K562 (cell line): ENCODE measurements at regions not wholly inside any gene's neighbourhood (a gene's known extent, or its start where the extent isn't known, plus 50 kb on each side); places are given as distances from the start of the nearest gene placed in this dataset.

Experiments
- ATAC-seq: fragments of 200-7000 bp; cut with Tn5 transposase; 3 replicates; pipeline ENCODE4 v1.9.1; 2020; ENCODE audit warnings: moderate library complexity
- BruUV-seq: library from RNA; stranded (reverse); fragments of 400-500 nt; replicated peaks from 2 replicates; lab custom pipeline; 2021; lab: Mats Ljungman, UMichigan
- CTCF ChIA-PET: fragments of 300-600 bp; formaldehyde crosslinking; extraction: SDS; loops from one replicate; lab custom pipeline; 2021; ENCODE audit warnings: low intra/inter-chr PET ratio; lab: Yijun Ruan, JAX
- POLR2A ChIA-PET: fragments of 300-600, 350-650 bp; sonication (Branson Sonifier 250); formaldehyde crosslinking; extraction: SDS; loops from one replicate; lab custom pipeline; 2021; ENCODE audit warnings: antibody characterized with exemption, inconsistent platforms; lab: Yijun Ruan, JAX
- DNase-seq, 4 experiments: peaks; one replicate each; pipeline versions ENCODE4 v3.0.0 to v3.0.0-alpha.2; 2011 to 2018; ENCODE audit warnings: low spot score in 3 of 4, mixed read lengths in 3 of 4; ENCODE audit errors: extremely low read depth in 1 of 4
- FAIRE-seq: peaks from 2 replicates; lab custom pipeline; 2011; peaks lifted over from hg19 to GRCh38; lab: Jason Lieb, UNC
- H2AFZ ChIP-seq: 2 replicates; pipeline ENCODE4 v1.6.0; 2011; ENCODE audit warnings: low read depth, low read length, control low read depth, inconsistent platforms
- H3K27ac ChIP-seq: fragments of 200-600 bp; 3 replicates; pipeline ENCODE4 v1.8.0; 2011; ENCODE audit warnings: low read depth, mild to moderate bottlenecking, control low read depth, inconsistent platforms, low read length, moderate library complexity, mixed read lengths; ENCODE audit errors: extremely low read depth
- H3K27me3 ChIP-seq, 2 experiments: fragments of 300-600 bp in 1 of 2; 2 replicates in 1 of 2; 3 replicates in 1 of 2; pipeline versions ENCODE4 v1.6.0 to v1.8.0; 2011; ENCODE audit warnings: inconsistent platforms in 2 of 2, low read length in 2 of 2, mild to moderate bottlenecking in 1 of 2, mixed read lengths in 1 of 2, moderate library complexity in 1 of 2; ENCODE audit not compliant: control insufficient read depth in 2 of 2, insufficient read depth in 2 of 2
- H3K36me3 ChIP-seq: fragments of 300-600 bp; 3 replicates; pipeline ENCODE4 v1.8.0; 2011; ENCODE audit warnings: mild to moderate bottlenecking, low read length, inconsistent platforms; ENCODE audit not compliant: control insufficient read depth, insufficient read depth
- H3K4me1 ChIP-seq, 2 experiments: fragments of 200-600 bp in 1 of 2; replicated peaks in 1 of 2; 2 replicates in 1 of 2; 3 replicates in 1 of 2; pipeline versions ENCODE4 v1.5.1 to v1.8.0; 2011; ENCODE audit warnings: inconsistent platforms in 2 of 2, low read length in 2 of 2, mild to moderate bottlenecking in 1 of 2, mixed read lengths in 1 of 2, moderate library complexity in 1 of 2; ENCODE audit not compliant: control insufficient read depth in 2 of 2, insufficient read depth in 2 of 2
- H3K4me2 ChIP-seq: 2 replicates; pipeline ENCODE4 v1.6.1; 2011; ENCODE audit warnings: low read length, control low read depth, inconsistent platforms, mixed read lengths; ENCODE audit not compliant: insufficient read depth
- H3K4me3 ChIP-seq: fragments of 200-600 bp; sonication (generic), shearing (Covaris generic); 2 replicates; pipeline ENCODE4 v1.5.1; 2016; ENCODE audit warnings: control low read depth, inconsistent platforms
- H3K79me2 ChIP-seq: fragments of 200-600 bp; 3 replicates; pipeline ENCODE4 v1.8.0; 2011; ENCODE audit warnings: low read length, inconsistent platforms; ENCODE audit not compliant: control insufficient read depth, insufficient read depth
- H3K9ac ChIP-seq, 2 experiments: 2 replicates each; pipeline versions ENCODE4 v1.6.0 to v1.6.1; 2011; ENCODE audit warnings: low read depth in 2 of 2, low read length in 2 of 2, control low read depth in 1 of 2, inconsistent platforms in 1 of 2, mild to moderate bottlenecking in 1 of 2, mixed read lengths in 1 of 2; ENCODE audit not compliant: insufficient read depth in 1 of 2
- H3K9me1 ChIP-seq: one replicate; pipeline ENCODE4 v1.6.0; 2011; ENCODE audit warnings: inconsistent platforms, mild to moderate bottlenecking, low read length, moderate library complexity; ENCODE audit not compliant: control insufficient read depth, insufficient read depth
- H3K9me3 ChIP-seq: replicated peaks from 2 replicates; pipeline ENCODE4 v1.5.1; 2011; ENCODE audit warnings: low read depth, low read length, inconsistent platforms; ENCODE audit not compliant: control insufficient read depth, insufficient read depth
- H4K20me1 ChIP-seq: replicated peaks from 2 replicates; pipeline ENCODE4 v1.6.1; 2011; ENCODE audit warnings: low read length, inconsistent platforms, mixed read lengths; ENCODE audit not compliant: control insufficient read depth, insufficient read depth
- ATF3 ChIP-seq, 2 experiments: fragments of 450-650 bp in 1 of 2; sonication (generic) in 1 of 2; formaldehyde crosslinking in 1 of 2; IDR thresholded peaks in 1 of 2; conservative IDR thresholded peaks in 1 of 2; 2 replicates each; pipeline versions ENCODE4 v1.6.1 to v1.8.1; 2016 to 2023; ENCODE audit warnings: mild to moderate bottlenecking in 2 of 2, moderate library complexity in 2 of 2, inconsistent platforms in 1 of 2, missing genetic modification reagents in 1 of 2
- FOSL1 ChIP-seq: fragments of 200-800 bp; sonication (Bioruptor generic); conservative IDR thresholded peaks from 2 replicates; pipeline ENCODE4 v1.6.1; 2016; ENCODE audit warnings: missing genetic modification characterization, missing compliant biosample characterization
- ILF3 ChIP-seq: fragments of 450-650 bp; IDR thresholded peaks from 2 replicates; pipeline ENCODE4 v1.6.1; 2018; ENCODE audit warnings: antibody characterized with exemption, mild to moderate bottlenecking, moderate library complexity, borderline replicate concordance
- XRCC3 ChIP-seq: fragments of 450-650 bp; IDR thresholded peaks from 2 replicates; pipeline ENCODE4 v1.6.1; 2017; ENCODE audit warnings: mild to moderate bottlenecking, moderate library complexity
- ZBTB17 ChIP-seq: fragments of 450-650 bp; formaldehyde crosslinking; IDR thresholded peaks from 2 replicates; pipeline ENCODE4 v1.4.0; 2020; ENCODE audit warnings: mild to moderate bottlenecking
- ZNF778 ChIP-seq: fragments of 450-650 bp; formaldehyde crosslinking; IDR thresholded peaks from 2 replicates; pipeline ENCODE4 v1.4.0; 2020; ENCODE audit warnings: mild to moderate bottlenecking, moderate library complexity
- WGBS: fragments of 100-300 bp; shearing (Covaris generic); methylation state at CpG from one replicate; pipeline ENCODE4 v1.1.6; 2016; ENCODE audit warnings: low coverage, mixed read lengths; ENCODE audit not compliant: insufficient coverage; ENCODE audit errors: missing lambda C conversion rate; 5-methylcytosine and 5-hydroxymethylcytosine counted together
- in situ Hi-C: fragments of 300-500 bp; cut with MboI; formaldehyde crosslinking; loops from 4 replicates; pipeline ENCODE4 v1.15.0; 2018; ENCODE audit warnings: inconsistent platforms, mixed read lengths
- intact Hi-C: fragments of 100-400 bp; cut with micrococcal nuclease; formaldehyde crosslinking; loops from 2 replicates; pipeline ENCODE4 v1.14.2; 2022

- CTCF ChIA-PET = no interaction called here
- ATAC-seq (no peak), DNase-seq (no peak), FAIRE-seq (no peak)
- in situ Hi-C loops (no loop called here), intact Hi-C loops (loop anchor here (10.0 kb wide), 1 partner anchor 833 kb away; no protein-coding TSS in a partner anchor)
- POLR2A ChIA-PET = interaction anchor here (1.0 kb wide), 1 partner anchor 15 kb away, joined by 3 read pairs; no protein-coding TSS in a partner anchor
- H3K9me1 ChIP-seq = no peaks in the 10 kb centered on the region
- no peaks in the 10 kb centered on the region for H3K4me1 ChIP-seq
- TF ChIP-seq ATF3 (IDR thresholded peaks at IDR 0.05) = 0 out of 2 replicates have a peak, but pooled peaks have one; percentile 11
- no peak for TF ChIP-seq ATF3 (CRISPR knock-in tag; conservative IDR thresholded peaks at IDR 0.05)
- TF ChIP-seq ILF3 = no peak
- no peak for TF ChIP-seq ZBTB17 (CRISPR knock-in tag)
- no peak for TF ChIP-seq ZNF778 (CRISPR knock-in tag)
- 0 out of 2 replicates have a peak, but pooled peaks have one; percentile 36 for TF ChIP-seq FOSL1 (tag)
- no peak for TF ChIP-seq XRCC3
- no peaks in the 10 kb centered on the region for H3K36me3 ChIP-seq
- no TSS peak for BruUV-seq
- 1% methylated on average over 30 of the region's 34 CpGs for WGBS
- H3K4me2 ChIP-seq = no peak overlapping the region
- H3K4me3 ChIP-seq = no peak overlapping the region
- H2AFZ ChIP-seq = no peak overlapping the region
- H3K79me2 ChIP-seq = no peaks in the 10 kb centered on the region
- H3K27me3 ChIP-seq = peaks cover 16 to 40% of the 10 kb centered on the region in 2 experiments
- H4K20me1 ChIP-seq = peaks cover 2% of the 10 kb centered on the region; the same call in 1 of the 2 replicates
- no peak overlapping the region for H3K9ac ChIP-seq
- no peak overlapping the region for H3K27ac ChIP-seq
- H3K9me3 ChIP-seq = no peaks in the 10 kb centered on the region
Observed at GRCh38 chr12:130017591-130018449, 114.0 kb upstream of the TMEM132D start.
